Fibroblast of skin of left quadriceps (primary cell): ENCODE measurements at regions not wholly inside any gene's neighbourhood (a gene's known extent, or its start where the extent isn't known, plus 50 kb on each side); places are given as distances from the start of the nearest gene placed in this dataset.

Experiments
- DNase-seq, 2 experiments: peaks; one replicate each; pipeline ENCODE4 v3.0.0-alpha.2; 2013; ENCODE audit warnings: low read depth in 2 of 2

GRCh38 chr10:31583293-31583692 lies 264.3 kb downstream of the ZEB1 start:
- no peak for DNase-seq

GRCh38 chr10:31582365-31583052 lies 263.5 kb downstream of the ZEB1 start:
- no peak for DNase-seq

- no peak for DNase-seq
Measured at GRCh38 chr10:31581741-31582323, 262.8 kb downstream of the ZEB1 start.

GRCh38 chr10:31580646-31581045 lies 261.6 kb downstream of the ZEB1 start:
- no peak for DNase-seq
